ENCODE measurements at regions not wholly inside any gene's neighbourhood (a gene's known extent, or its start where the extent isn't known, plus 50 kb on each side); places are given as distances from the start of the nearest gene placed in this dataset.
A peak's percentile ranks its signal among the peaks of the same experiment; 100 is the strongest.

DNA sequence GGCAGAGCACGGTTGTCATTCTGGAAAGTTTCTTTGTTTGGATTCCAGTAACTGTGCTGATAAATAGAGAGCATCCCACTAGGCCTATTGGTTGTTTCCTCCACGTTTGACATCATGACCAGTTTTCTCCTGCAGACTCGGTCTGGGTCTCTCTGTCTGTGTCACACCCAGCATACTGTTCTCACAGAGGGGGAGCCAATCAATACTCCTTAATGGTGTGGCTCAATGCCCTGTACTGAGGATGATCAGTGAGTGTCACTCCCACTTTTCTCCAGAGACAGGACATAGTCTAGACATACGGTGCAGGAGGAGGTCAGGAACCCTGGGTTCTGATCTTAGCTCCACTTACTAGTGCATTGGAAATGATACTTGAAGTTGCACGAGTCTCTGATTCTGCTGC is 88.2 kb upstream of the BLID start:
- peak overlapping the region; percentile 42 for H3K27ac ChIP-seq
- no peak for TF ChIP-seq POLR2AphosphoS5 (IDR thresholded peaks at IDR 0.05; ENCODE audit: insufficient read depth in 1 of 2, low read depth in 1 of 2)
- TF ChIP-seq, protein P1, sequence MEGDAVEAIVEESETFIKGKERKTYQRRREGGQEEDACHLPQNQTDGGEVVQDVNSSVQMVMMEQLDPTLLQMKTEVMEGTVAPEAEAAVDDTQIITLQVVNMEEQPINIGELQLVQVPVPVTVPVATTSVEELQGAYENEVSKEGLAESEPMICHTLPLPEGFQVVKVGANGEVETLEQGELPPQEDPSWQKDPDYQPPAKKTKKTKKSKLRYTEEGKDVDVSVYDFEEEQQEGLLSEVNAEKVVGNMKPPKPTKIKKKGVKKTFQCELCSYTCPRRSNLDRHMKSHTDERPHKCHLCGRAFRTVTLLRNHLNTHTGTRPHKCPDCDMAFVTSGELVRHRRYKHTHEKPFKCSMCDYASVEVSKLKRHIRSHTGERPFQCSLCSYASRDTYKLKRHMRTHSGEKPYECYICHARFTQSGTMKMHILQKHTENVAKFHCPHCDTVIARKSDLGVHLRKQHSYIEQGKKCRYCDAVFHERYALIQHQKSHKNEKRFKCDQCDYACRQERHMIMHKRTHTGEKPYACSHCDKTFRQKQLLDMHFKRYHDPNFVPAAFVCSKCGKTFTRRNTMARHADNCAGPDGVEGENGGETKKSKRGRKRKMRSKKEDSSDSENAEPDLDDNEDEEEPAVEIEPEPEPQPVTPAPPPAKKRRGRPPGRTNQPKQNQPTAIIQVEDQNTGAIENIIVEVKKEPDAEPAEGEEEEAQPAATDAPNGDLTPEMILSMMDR (IDR thresholded peaks at IDR 0.05) = no peak
- TF ChIP-seq POLR2A (IDR thresholded peaks at IDR 0.05) = no peak
- H3K27me3 ChIP-seq = no peaks in the 10 kb centered on the region
- no peaks in the 10 kb centered on the region for H3K9me3 ChIP-seq
- intact Hi-C loops (cut with DNase I) = loop anchor here (5.0 to 10.0 kb wide), 2 partner anchors 169 to 547 kb away; no protein-coding TSS in a partner anchor
- no peak overlapping the region for H3K4me3 ChIP-seq
- no peaks in the 10 kb centered on the region for H3K36me3 ChIP-seq
- H3K4me1 ChIP-seq = peaks cover 33% of the 10 kb centered on the region
- DNase-seq (ENCODE audit: extremely low spot score in 2 of 2) = no peak

DNA sequence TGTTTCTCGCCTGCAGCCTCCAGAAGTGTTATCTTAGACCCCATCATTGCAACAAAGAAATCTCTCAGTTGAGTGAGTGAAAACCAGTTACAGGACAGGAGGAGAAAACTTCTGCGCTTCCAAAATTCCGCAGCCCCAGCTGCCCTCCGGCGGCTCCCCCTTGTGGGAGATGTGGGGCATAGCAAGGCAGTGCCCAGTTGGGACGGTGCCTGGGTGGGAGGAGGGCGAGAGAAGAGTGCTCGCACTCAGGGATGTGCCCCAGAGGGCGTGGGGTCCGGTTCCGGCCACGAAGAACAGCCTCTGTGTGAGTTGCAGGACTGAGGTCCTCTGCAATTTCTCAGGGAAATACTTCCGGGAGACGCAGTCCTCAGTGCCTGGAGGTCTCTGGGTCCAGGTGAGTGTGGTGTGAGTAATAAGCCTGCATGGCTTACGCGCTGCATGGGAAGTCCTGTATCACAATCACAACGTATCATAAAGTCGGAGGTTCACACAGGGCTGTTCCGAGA is 87.0 kb upstream of the BLID start:
- peaks cover 23% of the 10 kb centered on the region for H3K4me1 ChIP-seq
- no peak for DNase-seq (ENCODE audit: extremely low spot score in 2 of 2)
- peak overlapping the region; percentile 36 to 55 for H3K4me3 ChIP-seq
- intact Hi-C loops (cut with DNase I) = loop anchor here (5.0 to 10.0 kb wide), 2 partner anchors 168 to 546 kb away; no protein-coding TSS in a partner anchor
- H3K36me3 ChIP-seq = no peaks in the 10 kb centered on the region
- H3K27me3 ChIP-seq = no peaks in the 10 kb centered on the region
- TF ChIP-seq, protein P1 (IDR thresholded peaks at IDR 0.05) = peak; percentile 71 to 97 (median 97)
- peak in 1 of 2 donors; percentile 73 for TF ChIP-seq POLR2AphosphoS5 (IDR thresholded peaks at IDR 0.05; ENCODE audit: insufficient read depth in 1 of 2, low read depth in 1 of 2)
- TF ChIP-seq POLR2A (IDR thresholded peaks at IDR 0.05) = no peak
- H3K9me3 ChIP-seq = no peaks in the 10 kb centered on the region
- H3K27ac ChIP-seq = peak overlapping the region; percentile 67

DNA sequence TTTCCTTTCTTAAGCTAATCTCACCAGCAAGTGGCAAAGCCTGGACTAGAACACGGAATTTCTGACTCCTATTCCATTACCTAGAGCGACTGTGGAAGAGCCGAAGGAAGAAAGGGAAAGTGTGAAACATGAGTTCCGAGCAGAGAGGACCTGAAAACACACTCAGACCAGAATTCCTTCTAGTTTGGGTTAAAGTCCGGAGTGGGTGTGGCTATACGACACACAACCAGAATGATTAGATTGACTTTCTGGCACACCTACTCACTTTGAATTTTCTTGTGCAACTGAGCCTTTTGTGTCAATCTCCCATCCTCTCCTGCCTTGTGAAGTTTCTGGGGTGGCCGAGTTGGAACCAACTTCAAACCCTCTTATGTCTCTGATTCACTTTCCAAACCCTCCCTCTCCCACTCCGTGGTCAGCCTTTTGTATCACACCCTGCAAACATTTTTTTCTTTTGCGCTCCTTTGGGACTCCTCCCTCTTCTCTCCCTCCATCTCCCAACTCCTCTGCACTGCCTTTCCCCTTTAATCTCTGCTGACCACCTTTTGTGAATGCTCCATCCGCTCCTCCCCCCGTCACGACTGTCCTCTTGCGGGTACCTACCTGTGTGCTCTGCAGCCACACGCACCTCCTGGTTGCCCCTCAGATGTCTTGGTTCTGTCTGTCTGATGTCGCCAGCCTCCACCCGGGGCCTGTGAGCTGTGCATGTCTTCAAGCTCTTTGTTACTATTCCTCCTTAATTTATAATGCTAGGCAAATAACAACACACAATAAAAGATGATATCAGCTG is 86.3 kb upstream of the BLID start:
- intact Hi-C loops (cut with DNase I) = loop anchor here (5.0 to 10.0 kb wide), 2 partner anchors 168 to 545 kb away; no protein-coding TSS in a partner anchor
- peak overlapping the region; percentile 67 for H3K27ac ChIP-seq
- H3K4me3 ChIP-seq = peak overlapping the region; percentile 36 to 55
- TF ChIP-seq POLR2AphosphoS5 (IDR thresholded peaks at IDR 0.05; ENCODE audit: insufficient read depth in 1 of 2, low read depth in 1 of 2) (no peak), POLR2A (IDR thresholded peaks at IDR 0.05) (no peak)
- TF ChIP-seq, protein P1 (IDR thresholded peaks at IDR 0.05) = no peak
- H3K9me3 ChIP-seq = no peaks in the 10 kb centered on the region
- DNase-seq (ENCODE audit: extremely low spot score in 2 of 2) = no peak
- H3K4me1 ChIP-seq = peaks cover 19% of the 10 kb centered on the region
- no peaks in the 10 kb centered on the region for H3K36me3 ChIP-seq
- no peaks in the 10 kb centered on the region for H3K27me3 ChIP-seq

DNA sequence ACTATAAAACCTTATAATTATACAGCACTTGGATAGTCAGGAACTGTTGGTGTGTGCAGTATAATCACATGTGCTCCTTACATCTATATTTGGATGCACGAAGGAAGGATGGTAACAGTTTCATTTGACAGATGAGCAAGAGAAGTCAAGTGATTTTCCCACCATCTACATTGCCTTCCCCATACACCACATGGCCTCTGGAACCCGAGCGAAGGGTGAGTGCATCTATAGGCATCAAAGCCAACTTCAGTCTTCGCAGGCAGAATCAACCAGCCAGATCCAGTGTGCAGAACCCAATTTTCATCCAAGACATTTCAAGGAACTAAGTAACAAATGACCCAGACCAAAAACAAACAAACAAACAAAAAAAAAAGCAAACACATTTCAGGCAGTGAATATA is 85.1 kb upstream of the BLID start:
- peaks cover 23% of the 10 kb centered on the region for H3K4me1 ChIP-seq
- peak overlapping the region; percentile 28 for H3K27ac ChIP-seq
- intact Hi-C loops (cut with DNase I) = loop anchor here (5.0 to 10.0 kb wide), 2 partner anchors 166 to 544 kb away; no protein-coding TSS in a partner anchor
- no peaks in the 10 kb centered on the region for H3K27me3 ChIP-seq
- H3K9me3 ChIP-seq = no peaks in the 10 kb centered on the region
- H3K36me3 ChIP-seq = no peaks in the 10 kb centered on the region
- no peak for DNase-seq (ENCODE audit: extremely low spot score in 2 of 2)
- TF ChIP-seq, protein P1 (IDR thresholded peaks at IDR 0.05) = no peak
- TF ChIP-seq POLR2AphosphoS5 (IDR thresholded peaks at IDR 0.05; ENCODE audit: insufficient read depth in 1 of 2, low read depth in 1 of 2) = no peak
- H3K4me3 ChIP-seq = no peak overlapping the region

DNA sequence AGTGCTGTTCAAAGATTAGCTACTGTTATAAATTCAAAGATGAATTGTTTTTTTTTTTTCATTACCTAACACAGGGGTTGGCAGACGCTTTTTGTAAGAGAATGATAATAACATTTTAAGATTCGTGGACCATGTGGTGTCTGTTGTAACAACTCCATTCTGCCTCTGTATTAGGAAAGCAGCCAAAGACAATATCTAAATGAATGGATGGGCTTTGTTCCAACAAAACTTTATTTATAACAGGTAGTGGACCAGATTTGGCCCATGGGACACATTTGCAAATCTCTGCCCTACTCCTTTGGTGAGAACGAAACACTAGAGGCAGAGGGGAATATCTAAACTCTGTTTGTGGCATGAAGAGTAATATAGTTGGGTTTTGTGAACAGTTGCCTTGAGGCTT is 83.6 kb upstream of the BLID start:
- DNase-seq (ENCODE audit: extremely low spot score in 2 of 2) = no peak
- no peaks in the 10 kb centered on the region for H3K27me3 ChIP-seq
- H3K4me1 ChIP-seq = peaks cover 16% of the 10 kb centered on the region
- intact Hi-C loops (cut with DNase I) = loop anchor here (5.0 to 10.0 kb wide), 3 partner anchors 165 to 542 kb away; no protein-coding TSS in a partner anchor
- H3K27ac ChIP-seq = no peak overlapping the region
- H3K36me3 ChIP-seq = no peaks in the 10 kb centered on the region
- H3K4me3 ChIP-seq = no peak overlapping the region
- no peaks in the 10 kb centered on the region for H3K9me3 ChIP-seq
- TF ChIP-seq, protein P1 (IDR thresholded peaks at IDR 0.05) = no peak
- TF ChIP-seq POLR2A (IDR thresholded peaks at IDR 0.05) (no peak), POLR2AphosphoS5 (IDR thresholded peaks at IDR 0.05; ENCODE audit: insufficient read depth in 1 of 2, low read depth in 1 of 2) (no peak)

Data from vagina (tissue), 2 donors.